ENCODE measurements at regions not wholly inside any gene's neighbourhood (a gene's known extent, or its start where the extent isn't known, plus 50 kb on each side); places are given as distances from the start of the nearest gene placed in this dataset.

- no peaks in the 10 kb centered on the region for H3K9me3 ChIP-seq (ENCODE audit: low read length)
- no TSS peak for BruUV-seq (replicated peaks)
- H3K4me3 ChIP-seq (replicated peaks in 1 of 3; ENCODE audit: insufficient read depth in 1 of 3, low read depth in 2 of 3, low read length in 3 of 3): no peak overlapping the region
- H3K79me2 ChIP-seq (ENCODE audit: insufficient read depth, low read length): no peaks in the 10 kb centered on the region
- ATAC-seq: no peak
- 0% methylated on average over 3 of the region's 3 CpGs for WGBS (ENCODE audit: low lambda C conversion rate)
- no peaks in the 10 kb centered on the region for H3K36me3 ChIP-seq (replicated peaks in 1 of 2; ENCODE audit: control insufficient read depth in 1 of 2, insufficient read depth in 2 of 2, low read length in 2 of 2)
- H3K27ac ChIP-seq (ENCODE audit: extremely low read length, insufficient read depth, low read length): no peak overlapping the region
- intact Hi-C loops (cut with micrococcal nuclease; ENCODE audit: unreplicated experiment) (no loop called here), in situ Hi-C loops (cut with HindIII; ENCODE audit: extremely low pct_ligation_motif_present, low pct_unique_long_range_greater_than_20kb) (no loop called here)
- no peak overlapping the region for H3K9ac ChIP-seq (ENCODE audit: insufficient read depth, low read depth, low read length)
- FAIRE-seq: no peak
- no peaks in the 10 kb centered on the region for H3K4me1 ChIP-seq (ENCODE audit: insufficient read depth, low read length)
- H4K20me1 ChIP-seq (ENCODE audit: insufficient read depth, low read length): no peaks in the 10 kb centered on the region
- no peak for DNase-seq (ENCODE audit: low spot score)
- H3K27me3 ChIP-seq (ENCODE audit: control insufficient read depth in 1 of 2, insufficient read depth in 2 of 2, low read length in 2 of 2): no peaks in the 10 kb centered on the region
- no peak overlapping the region for H3K4me2 ChIP-seq (ENCODE audit: low read depth, low read length)
- CTCF ChIA-PET (ENCODE audit: low intra/inter-chr PET ratio, low total read pairs): no interaction called here
- H2AFZ ChIP-seq (ENCODE audit: low read length): no peak overlapping the region
- no peak for TF ChIP-seq ZIK1 (CRISPR knock-in tag; IDR thresholded peaks at IDR 0.05; ENCODE audit: borderline replicate concordance, low read depth)
- POLR2A ChIA-PET: no interaction called here
Measured at GRCh38 chr9:104009826-104010225, 84.3 kb upstream of the SMC2 start.

GRCh38 chr9:104022083-104022482, 72.0 kb upstream of the SMC2 start:
- DNase-seq (ENCODE audit: low spot score) (no peak), ATAC-seq (no peak), FAIRE-seq (no peak)
- Histone ChIP-seq H3K4me2 (ENCODE audit: low read depth, low read length) (no peak overlapping the region), H3K36me3 (replicated peaks in 1 of 2; ENCODE audit: control insufficient read depth in 1 of 2, insufficient read depth in 2 of 2, low read length in 2 of 2) (no peaks in the 10 kb centered on the region), H3K4me1 (ENCODE audit: insufficient read depth, low read length) (no peaks in the 10 kb centered on the region), H3K4me3 (replicated peaks in 1 of 3; ENCODE audit: insufficient read depth in 1 of 3, low read depth in 2 of 3, low read length in 3 of 3) (no peak overlapping the region), H3K9me3 (ENCODE audit: low read length) (no peaks in the 10 kb centered on the region), H3K27ac (ENCODE audit: extremely low read length, insufficient read depth, low read length) (no peak overlapping the region), H3K27me3 (ENCODE audit: control insufficient read depth in 1 of 2, insufficient read depth in 2 of 2, low read length in 2 of 2) (no peaks in the 10 kb centered on the region), H3K9ac (ENCODE audit: insufficient read depth, low read depth, low read length) (no peak overlapping the region), H2AFZ (ENCODE audit: low read length) (no peak overlapping the region), H4K20me1 (ENCODE audit: insufficient read depth, low read length) (no peaks in the 10 kb centered on the region), H3K79me2 (ENCODE audit: insufficient read depth, low read length) (no peaks in the 10 kb centered on the region)
- POLR2A ChIA-PET: no interaction called here
- CTCF ChIA-PET (ENCODE audit: low intra/inter-chr PET ratio, low total read pairs): no interaction called here
- intact Hi-C loops (cut with micrococcal nuclease; ENCODE audit: unreplicated experiment) (no loop called here), in situ Hi-C loops (cut with HindIII; ENCODE audit: extremely low pct_ligation_motif_present, low pct_unique_long_range_greater_than_20kb) (no loop called here)
- BruUV-seq (replicated peaks): no TSS peak
- TF ChIP-seq ZNF546 (CRISPR knock-in tag; conservative IDR thresholded peaks at IDR 0.05): no peak
- TF ChIP-seq, protein P1, sequence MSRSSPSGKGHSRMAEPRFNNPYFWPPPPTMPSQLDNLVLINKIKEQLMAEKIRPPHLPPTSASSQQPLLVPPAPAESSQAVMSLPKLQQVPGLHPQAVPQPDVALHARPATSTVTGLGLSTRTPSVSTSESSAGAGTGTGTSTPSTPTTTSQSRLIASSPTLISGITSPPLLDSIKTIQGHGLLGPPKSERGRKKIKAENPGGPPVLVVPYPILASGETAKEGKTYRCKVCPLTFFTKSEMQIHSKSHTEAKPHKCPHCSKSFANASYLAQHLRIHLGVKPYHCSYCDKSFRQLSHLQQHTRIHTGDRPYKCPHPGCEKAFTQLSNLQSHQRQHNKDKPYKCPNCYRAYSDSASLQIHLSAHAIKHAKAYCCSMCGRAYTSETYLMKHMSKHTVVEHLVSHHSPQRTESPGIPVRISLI (CRISPR knock-in tag; IDR thresholded peaks at IDR 0.05; ENCODE audit: borderline replicate concordance): no peak
- TF ChIP-seq MED8 (CRISPR knock-in tag; IDR thresholded peaks at IDR 0.05; ENCODE audit: insufficient replicate concordance): no peak
- TF ChIP-seq GATAD2A (CRISPR knock-in tag; IDR thresholded peaks at IDR 0.05): no peak
- no peak for TF ChIP-seq ZNF850 (CRISPR knock-in tag; conservative IDR thresholded peaks at IDR 0.05)
- TF ChIP-seq, protein P2, sequence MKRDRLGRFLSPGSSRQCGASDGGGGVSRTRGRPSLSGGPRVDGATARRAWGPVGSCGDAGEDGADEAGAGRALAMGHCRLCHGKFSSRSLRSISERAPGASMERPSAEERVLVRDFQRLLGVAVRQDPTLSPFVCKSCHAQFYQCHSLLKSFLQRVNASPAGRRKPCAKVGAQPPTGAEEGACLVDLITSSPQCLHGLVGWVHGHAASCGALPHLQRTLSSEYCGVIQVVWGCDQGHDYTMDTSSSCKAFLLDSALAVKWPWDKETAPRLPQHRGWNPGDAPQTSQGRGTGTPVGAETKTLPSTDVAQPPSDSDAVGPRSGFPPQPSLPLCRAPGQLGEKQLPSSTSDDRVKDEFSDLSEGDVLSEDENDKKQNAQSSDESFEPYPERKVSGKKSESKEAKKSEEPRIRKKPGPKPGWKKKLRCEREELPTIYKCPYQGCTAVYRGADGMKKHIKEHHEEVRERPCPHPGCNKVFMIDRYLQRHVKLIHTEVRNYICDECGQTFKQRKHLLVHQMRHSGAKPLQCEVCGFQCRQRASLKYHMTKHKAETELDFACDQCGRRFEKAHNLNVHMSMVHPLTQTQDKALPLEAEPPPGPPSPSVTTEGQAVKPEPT (CRISPR knock-in tag; IDR thresholded peaks at IDR 0.05; ENCODE audit: low read depth): no peak
- TF ChIP-seq ATF1 (CRISPR knock-in tag; IDR thresholded peaks at IDR 0.05): no peak
- TF ChIP-seq MTA3 (CRISPR knock-in tag; IDR thresholded peaks at IDR 0.05): no peak
- TF ChIP-seq ZFAT (CRISPR knock-in tag; conservative IDR thresholded peaks at IDR 0.05): no peak
- no peak for TF ChIP-seq ZNF816 (CRISPR knock-in tag; IDR thresholded peaks at IDR 0.05; ENCODE audit: borderline replicate concordance)
- no peak for TF ChIP-seq ZNF34 (CRISPR knock-in tag; IDR thresholded peaks at IDR 0.05; ENCODE audit: borderline replicate concordance)
- TF ChIP-seq ZNF264 (CRISPR knock-in tag; IDR thresholded peaks at IDR 0.05): no peak
- no peak for TF ChIP-seq ZSCAN20 (CRISPR knock-in tag; IDR thresholded peaks at IDR 0.05; ENCODE audit: borderline replicate concordance)
- TF ChIP-seq ZBTB21 (CRISPR knock-in tag; IDR thresholded peaks at IDR 0.05): no peak
- TF ChIP-seq KAT7 (CRISPR knock-in tag; IDR thresholded peaks at IDR 0.05; ENCODE audit: borderline replicate concordance): no peak
- TF ChIP-seq SAP130 (CRISPR knock-in tag; IDR thresholded peaks at IDR 0.05; ENCODE audit: low read depth): no peak
- TF ChIP-seq ZBTB37 (CRISPR knock-in tag; IDR thresholded peaks at IDR 0.05): no peak
